HG02870 (cell line): ENCODE measurements at regions not wholly inside any gene's neighbourhood (a gene's known extent, or its start where the extent isn't known, plus 50 kb on each side); places are given as distances from the start of the nearest gene placed in this dataset.
A peak's percentile ranks its signal among the peaks of the same experiment; 100 is the strongest.

Source experiments
- ATAC-seq: cut with Tn5 transposase; IDR thresholded peaks from one replicate; pipeline ENCODE4 v1.9.1; 2021; ENCODE audit warnings: mild to moderate bottlenecking, moderate library complexity; ENCODE audit not compliant: unreplicated experiment

DNA sequence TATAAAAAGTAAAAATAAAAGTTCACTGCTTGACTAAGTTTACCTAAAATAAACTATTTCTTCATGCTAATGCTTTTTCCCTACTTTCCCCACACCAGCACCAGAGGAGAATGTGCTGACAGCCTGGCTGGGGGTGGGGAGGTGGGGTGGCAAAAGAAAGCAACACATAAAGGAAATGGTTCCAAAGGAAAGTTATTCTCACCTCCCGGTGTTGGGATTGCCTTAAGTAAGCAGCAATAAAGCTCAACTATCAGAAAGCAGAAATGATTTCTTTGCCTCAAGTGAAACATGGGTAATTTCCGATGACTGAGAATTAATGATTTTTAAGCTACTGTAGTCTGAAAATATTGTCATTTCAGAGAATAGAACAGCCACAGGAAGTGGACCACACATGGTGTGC lies 84.5 kb upstream of the DKK2 start:
- no peak for ATAC-seq

DNA sequence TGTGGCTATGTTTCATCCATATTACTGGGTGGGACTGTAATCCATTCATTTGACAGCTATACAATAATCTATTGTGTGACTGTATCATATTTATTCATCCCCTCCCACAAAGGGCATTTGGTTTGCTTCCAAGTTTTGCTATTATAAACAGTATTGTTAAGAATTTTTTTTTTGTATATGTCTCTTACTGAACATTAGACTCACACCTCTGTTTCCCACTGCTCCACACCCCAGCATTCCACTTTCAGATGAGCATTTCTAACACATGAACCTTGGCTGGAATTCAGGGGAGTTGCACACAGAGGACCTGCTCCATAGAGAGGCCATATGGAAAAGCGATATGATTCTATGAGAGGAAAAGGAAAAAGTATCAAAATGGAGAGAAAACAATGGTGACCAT lies 81.6 kb upstream of the DKK2 start:
- no peak for ATAC-seq

DNA sequence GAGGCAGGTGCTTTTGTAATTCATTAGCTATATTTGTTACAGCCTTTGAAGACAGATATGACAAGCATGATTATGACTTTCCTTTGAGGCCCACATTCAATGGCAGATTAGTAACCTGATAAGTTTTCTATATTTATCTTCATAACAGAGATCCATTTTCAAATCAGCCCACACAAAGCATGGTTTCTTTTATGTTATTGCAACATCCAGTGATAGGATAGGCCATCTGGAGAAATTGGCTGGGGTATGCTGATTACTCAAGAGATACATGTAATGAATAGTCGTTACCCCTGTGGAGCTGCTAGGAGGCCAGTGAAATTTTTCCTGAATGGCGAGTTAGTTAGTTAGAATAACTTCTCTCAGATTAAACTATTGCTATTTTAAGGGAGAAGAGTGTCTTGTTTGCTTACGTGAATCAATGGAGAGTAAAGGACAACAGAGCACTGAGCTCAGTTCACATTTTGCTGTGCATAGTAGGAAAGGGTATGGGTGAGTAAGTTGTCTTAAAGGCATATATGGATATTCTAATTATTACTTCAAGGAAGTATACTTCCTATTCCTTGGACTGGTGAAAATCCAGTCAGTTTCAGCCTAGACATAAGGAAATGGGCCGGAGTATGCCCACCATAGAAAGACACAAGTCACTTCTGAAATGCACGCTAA lies 79.2 kb upstream of the DKK2 start:
- ATAC-seq: no peak

DNA sequence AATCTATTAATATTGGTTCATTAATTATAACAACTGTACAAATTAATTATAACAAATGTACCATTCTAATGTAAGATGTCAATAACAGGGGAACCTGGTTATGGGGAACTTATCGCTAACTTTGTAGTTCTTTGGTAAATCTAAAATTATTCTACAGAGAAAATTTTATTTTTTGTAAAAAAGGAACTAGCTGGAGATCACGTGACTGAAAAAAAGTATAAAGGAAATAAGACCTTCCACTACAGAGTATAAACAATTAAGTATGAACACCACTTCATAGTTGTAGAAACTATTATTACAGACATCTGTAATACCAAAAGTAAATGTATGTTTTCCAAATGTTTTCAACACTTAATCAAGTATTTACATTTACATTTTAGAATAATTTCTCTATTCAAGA lies 77.9 kb upstream of the DKK2 start:
- ATAC-seq: no peak

DNA sequence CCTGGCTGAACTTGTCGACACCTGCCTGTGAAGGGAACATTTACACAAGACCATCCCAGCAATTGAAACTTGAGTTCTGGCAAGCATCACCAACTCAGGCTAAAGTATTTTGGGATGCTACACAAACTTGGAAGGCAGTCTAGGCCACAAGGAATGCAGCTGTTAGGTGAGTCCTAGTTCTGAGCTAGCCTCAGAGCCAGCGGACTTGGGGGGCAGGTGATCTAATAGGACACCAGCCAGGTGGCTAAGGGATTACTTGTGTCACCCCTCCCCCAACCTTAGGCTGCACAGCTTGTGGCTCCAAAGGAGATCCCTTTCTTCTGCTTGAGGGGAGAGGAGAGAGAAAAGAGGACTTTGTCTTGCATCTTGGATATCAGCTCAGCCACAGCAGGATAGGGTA lies 62.3 kb upstream of the DKK2 start:
- ATAC-seq: no peak

DNA sequence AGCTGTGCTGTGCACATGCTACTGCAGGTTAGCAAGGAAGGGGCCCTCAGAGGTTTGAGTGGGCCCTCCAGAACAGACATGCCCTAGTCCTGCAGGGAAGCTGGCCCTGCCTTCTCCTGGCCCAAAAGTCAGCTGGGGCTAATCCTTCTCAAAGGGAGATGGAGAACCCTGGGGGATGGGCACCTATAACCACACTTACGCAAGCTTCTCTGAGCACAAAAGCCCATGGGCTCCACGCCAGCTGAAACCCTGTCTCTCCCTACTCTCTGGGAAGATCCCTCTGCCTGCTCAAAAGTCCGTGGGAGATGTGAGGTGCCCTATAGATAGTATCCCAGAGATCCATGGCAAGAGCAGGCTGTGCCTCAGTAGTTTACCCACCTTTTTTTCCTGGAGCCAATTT lies 58.9 kb upstream of the DKK2 start:
- ATAC-seq: no peak

DNA sequence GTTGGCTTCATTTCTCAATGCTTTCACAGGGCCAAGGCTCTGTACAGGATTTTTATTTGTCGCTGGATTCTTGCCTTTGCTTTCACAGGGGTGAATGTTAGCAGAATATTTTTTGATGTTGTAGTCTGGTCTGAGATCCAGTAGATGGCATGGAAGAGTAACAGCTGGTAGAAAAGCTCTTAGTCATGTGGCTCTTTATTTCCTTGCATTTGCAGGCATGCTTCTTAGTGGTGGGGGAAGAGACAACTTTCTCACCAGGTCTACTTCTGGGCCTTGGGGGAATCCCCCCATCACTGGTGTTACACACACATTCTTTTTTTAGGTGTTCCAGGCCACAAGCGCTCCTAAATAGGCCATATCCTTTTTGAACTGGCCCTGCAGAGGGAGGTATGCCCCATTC lies 58.2 kb upstream of the DKK2 start:
- ATAC-seq: peak; percentile 89
